Neutrophil (primary cell): ENCODE measurements at regions not wholly inside any gene's neighbourhood (a gene's known extent, or its start where the extent isn't known, plus 50 kb on each side); places are given as distances from the start of the nearest gene placed in this dataset.

ENCODE experiments used
- H3K27ac ChIP-seq: fragments of 200-600 bp; sonication (generic); 2 replicates; pipeline ENCODE4 v1.5.1; 2016; ENCODE audit warnings: mild to moderate bottlenecking, moderate library complexity
- H3K27me3 ChIP-seq: fragments of 200-600 bp; sonication (generic); 2 replicates; pipeline ENCODE4 v1.6.0; 2016; ENCODE audit warnings: mild to moderate bottlenecking
- H3K36me3 ChIP-seq: fragments of 200-600 bp; sonication (generic); 2 replicates; pipeline ENCODE4 v1.5.1; 2017
- H3K4me1 ChIP-seq, 2 experiments: fragments of 200-600 bp in 1 of 2; sonication (generic) in 1 of 2; 1 replicate in 1 of 2; 2 replicates in 1 of 2; pipeline versions ENCODE4 v1.5.1 to v1.6.1; 2013 to 2016; ENCODE audit warnings: low read depth in 1 of 2, low read length in 1 of 2, mild to moderate bottlenecking in 1 of 2, moderate library complexity in 1 of 2; ENCODE audit not compliant: control insufficient read depth in 1 of 2, insufficient read depth in 1 of 2
- H3K4me3 ChIP-seq, 2 experiments: fragments of 200-600 bp in 1 of 2; sonication (generic) in 1 of 2; 1 replicate in 1 of 2; 2 replicates in 1 of 2; pipeline ENCODE4 v1.5.1; 2013 to 2016; ENCODE audit warnings: low read depth in 1 of 2, low read length in 1 of 2, mild to moderate bottlenecking in 1 of 2, moderate library complexity in 1 of 2
- H3K9me3 ChIP-seq: fragments of 200-600 bp; sonication (generic); 2 replicates; pipeline ENCODE4 v1.5.1; 2016
- CTCF ChIP-seq: fragments of 200-600 bp; sonication (generic); IDR thresholded peaks from 2 replicates; pipeline ENCODE4 v1.5.1; 2016; ENCODE audit warnings: antibody characterized with exemption

- Histone ChIP-seq H3K4me3 (no peak overlapping the region), H3K27ac (no peak overlapping the region), H3K9me3 (no peaks in the 10 kb centered on the region), H3K27me3 (peaks cover 64% of the 10 kb centered on the region), H3K4me1 (no peaks in the 10 kb centered on the region), H3K36me3 (no peaks in the 10 kb centered on the region)
- no peak for TF ChIP-seq CTCF
These were observed 147.0 kb upstream of the NECTIN1 start for GRCh38 chr11:119875841-119876600.

GRCh38 chr11:119874660-119875238 lies 145.7 kb upstream of the NECTIN1 start:
- no peak overlapping the region for H3K4me3 ChIP-seq
- TF ChIP-seq CTCF, result no peak
- H3K27me3 ChIP-seq, result peaks cover 64% of the 10 kb centered on the region
- H3K9me3 ChIP-seq, result no peaks in the 10 kb centered on the region
- no peaks in the 10 kb centered on the region for H3K4me1 ChIP-seq
- H3K36me3 ChIP-seq, result no peaks in the 10 kb centered on the region
- no peak overlapping the region for H3K27ac ChIP-seq

- no peak overlapping the region for H3K4me3 ChIP-seq
- H3K27ac ChIP-seq, result no peak overlapping the region
- H3K27me3 ChIP-seq, result peaks cover 64% of the 10 kb centered on the region
- H3K4me1 ChIP-seq, result no peaks in the 10 kb centered on the region
- H3K9me3 ChIP-seq, result no peaks in the 10 kb centered on the region
- H3K36me3 ChIP-seq, result no peaks in the 10 kb centered on the region
- TF ChIP-seq CTCF, result no peak
These were observed 144.9 kb upstream of the NECTIN1 start for GRCh38 chr11:119873761-119874421.

GRCh38 chr11:119872611-119873310 lies 143.8 kb upstream of the NECTIN1 start:
- no peaks in the 10 kb centered on the region for H3K4me1 ChIP-seq
- H3K36me3 ChIP-seq, result no peaks in the 10 kb centered on the region
- H3K27ac ChIP-seq, result no peak overlapping the region
- peaks cover 75% of the 10 kb centered on the region for H3K27me3 ChIP-seq
- H3K4me3 ChIP-seq, result no peak overlapping the region
- no peaks in the 10 kb centered on the region for H3K9me3 ChIP-seq
- no peak for TF ChIP-seq CTCF

- no peaks in the 10 kb centered on the region for H3K4me1 ChIP-seq
- H3K36me3 ChIP-seq, result no peaks in the 10 kb centered on the region
- TF ChIP-seq CTCF, result no peak
- peaks cover 69% of the 10 kb centered on the region for H3K27me3 ChIP-seq
- no peak overlapping the region for H3K4me3 ChIP-seq
- H3K9me3 ChIP-seq, result no peaks in the 10 kb centered on the region
- no peak overlapping the region for H3K27ac ChIP-seq
These were observed 136.7 kb upstream of the NECTIN1 start for GRCh38 chr11:119865661-119866156.
